ENCODE measurements at regions not wholly inside any gene's neighbourhood (a gene's known extent, or its start where the extent isn't known, plus 50 kb on each side); places are given as distances from the start of the nearest gene placed in this dataset.

DNA sequence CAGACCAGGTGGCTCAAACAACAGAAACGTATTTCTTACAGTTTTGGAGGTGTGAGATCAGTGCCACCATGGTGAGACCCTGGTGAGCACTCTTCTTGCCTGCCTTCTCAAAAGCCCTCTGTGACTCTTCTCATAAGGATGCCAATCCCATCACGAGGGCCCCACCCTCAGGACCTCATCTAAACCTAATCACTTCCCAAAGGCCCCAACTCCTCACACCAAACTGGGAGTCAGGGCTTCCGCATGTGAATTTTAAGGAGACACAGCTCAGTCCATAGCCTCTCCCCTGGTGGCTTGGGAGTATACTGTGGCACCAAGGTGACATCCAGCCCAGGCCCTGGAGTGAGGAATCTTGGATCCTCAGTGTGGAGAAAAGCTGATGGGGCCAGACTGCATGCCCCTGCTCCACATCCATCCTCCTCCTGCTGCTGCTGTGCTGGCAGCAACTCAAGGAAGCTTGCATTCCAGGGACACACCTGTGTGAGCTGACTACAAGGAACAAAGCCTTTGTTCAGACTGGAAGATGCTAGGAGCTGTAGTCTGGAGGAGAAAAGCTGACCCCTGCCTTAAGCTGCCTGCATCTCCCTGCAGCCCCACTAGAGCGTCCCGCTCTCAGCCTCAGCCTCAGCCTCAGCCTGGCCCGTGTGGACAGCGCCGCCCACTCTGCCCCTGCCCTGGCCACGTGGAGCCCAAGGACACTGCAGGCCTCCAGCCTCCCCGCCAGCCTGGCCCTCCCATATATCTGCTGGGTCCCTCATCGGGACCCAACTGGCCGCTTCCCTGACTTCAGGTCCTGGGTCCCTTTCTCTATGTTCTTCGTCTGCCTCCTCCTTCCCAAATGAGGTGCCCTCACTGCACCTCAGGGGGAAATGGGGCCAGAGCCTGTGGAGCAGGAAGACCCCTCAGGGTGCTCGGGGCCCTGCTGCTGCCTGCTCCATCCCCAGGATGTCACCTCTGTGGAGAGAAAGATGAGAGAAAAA lies 87.8 kb upstream of the RAB6C start:
- no peaks in the 10 kb centered on the region for H3K36me3 ChIP-seq (ENCODE audit: insufficient read depth, low read length)
- H3K27me3 ChIP-seq (ENCODE audit: insufficient read depth, low read length), result no peaks in the 10 kb centered on the region
- no peak overlapping the region for H2AFZ ChIP-seq (ENCODE audit: low read length)
- H4K20me1 ChIP-seq (ENCODE audit: insufficient read depth, low read length), result no peaks in the 10 kb centered on the region
- H3K4me3 ChIP-seq (ENCODE audit: insufficient read depth, low read length), result no peak overlapping the region
- no peak overlapping the region for H3K4me2 ChIP-seq (ENCODE audit: insufficient read depth, low read length)
- H3K79me2 ChIP-seq (ENCODE audit: insufficient read depth, low read length), result no peaks in the 10 kb centered on the region
- TF ChIP-seq, protein P1, sequence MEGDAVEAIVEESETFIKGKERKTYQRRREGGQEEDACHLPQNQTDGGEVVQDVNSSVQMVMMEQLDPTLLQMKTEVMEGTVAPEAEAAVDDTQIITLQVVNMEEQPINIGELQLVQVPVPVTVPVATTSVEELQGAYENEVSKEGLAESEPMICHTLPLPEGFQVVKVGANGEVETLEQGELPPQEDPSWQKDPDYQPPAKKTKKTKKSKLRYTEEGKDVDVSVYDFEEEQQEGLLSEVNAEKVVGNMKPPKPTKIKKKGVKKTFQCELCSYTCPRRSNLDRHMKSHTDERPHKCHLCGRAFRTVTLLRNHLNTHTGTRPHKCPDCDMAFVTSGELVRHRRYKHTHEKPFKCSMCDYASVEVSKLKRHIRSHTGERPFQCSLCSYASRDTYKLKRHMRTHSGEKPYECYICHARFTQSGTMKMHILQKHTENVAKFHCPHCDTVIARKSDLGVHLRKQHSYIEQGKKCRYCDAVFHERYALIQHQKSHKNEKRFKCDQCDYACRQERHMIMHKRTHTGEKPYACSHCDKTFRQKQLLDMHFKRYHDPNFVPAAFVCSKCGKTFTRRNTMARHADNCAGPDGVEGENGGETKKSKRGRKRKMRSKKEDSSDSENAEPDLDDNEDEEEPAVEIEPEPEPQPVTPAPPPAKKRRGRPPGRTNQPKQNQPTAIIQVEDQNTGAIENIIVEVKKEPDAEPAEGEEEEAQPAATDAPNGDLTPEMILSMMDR (IDR thresholded peaks at IDR 0.05; ENCODE audit: extremely low read depth, low read depth, low read length), result no peak
- H3K27ac ChIP-seq (ENCODE audit: low read depth, low read length), result no peak overlapping the region
- no peak for DNase-seq (ENCODE audit: insufficient read length, low spot score, missing footprints)
- H3K9me3 ChIP-seq (ENCODE audit: low read depth, low read length), result no peaks in the 10 kb centered on the region
- no peaks in the 10 kb centered on the region for H3K4me1 ChIP-seq (ENCODE audit: insufficient read depth, low read length)

DNA sequence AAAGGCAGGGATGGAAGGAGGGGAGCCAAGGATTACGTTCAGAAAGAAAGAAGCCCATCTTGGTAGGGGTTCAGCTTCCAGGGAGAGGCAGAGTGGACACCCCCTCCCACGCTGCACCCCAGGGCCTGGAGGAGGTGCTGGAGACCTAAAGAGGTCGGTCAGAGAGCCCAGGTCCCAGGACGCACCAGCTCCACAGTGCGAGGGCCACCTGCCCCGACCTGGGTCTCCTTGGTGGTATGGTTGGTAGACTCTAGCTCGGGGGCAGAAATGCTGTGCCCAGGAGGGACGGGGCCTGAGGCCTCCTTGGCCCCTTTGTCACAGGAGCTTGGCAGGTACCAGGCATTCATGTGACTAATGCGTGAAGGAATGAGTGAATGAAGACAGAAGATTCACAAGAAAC lies 87.1 kb upstream of the RAB6C start:
- DNase-seq (ENCODE audit: insufficient read length, low spot score, missing footprints), result no peak
- no peaks in the 10 kb centered on the region for H4K20me1 ChIP-seq (ENCODE audit: insufficient read depth, low read length)
- TF ChIP-seq, protein P1 (IDR thresholded peaks at IDR 0.05; ENCODE audit: extremely low read depth, low read depth, low read length), result no peak

DNA sequence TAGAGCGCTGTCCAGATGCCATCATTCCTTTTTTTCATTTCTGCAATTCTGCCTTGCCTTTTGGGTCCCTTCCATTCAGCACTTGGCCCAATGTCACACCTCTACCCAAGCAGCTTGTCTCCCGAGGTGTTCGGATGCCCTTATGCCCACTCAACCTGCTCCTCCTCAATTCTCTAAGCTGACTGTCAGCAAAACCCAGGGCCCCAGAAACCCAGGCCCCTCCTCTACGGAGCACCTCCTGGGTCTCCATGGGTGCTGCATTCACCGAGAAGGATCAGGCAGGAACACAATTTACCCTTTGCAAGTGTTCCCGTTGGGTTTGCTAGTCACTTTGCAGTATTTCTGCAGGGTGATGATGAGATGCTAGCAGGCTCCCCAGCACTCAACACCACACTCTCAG lies 86.7 kb upstream of the RAB6C start:
- no peak for DNase-seq (ENCODE audit: insufficient read length, low spot score, missing footprints)
- Histone ChIP-seq H3K4me2 (ENCODE audit: insufficient read depth, low read length) (no peak overlapping the region), H3K9me3 (ENCODE audit: low read depth, low read length) (no peaks in the 10 kb centered on the region), H4K20me1 (ENCODE audit: insufficient read depth, low read length) (no peaks in the 10 kb centered on the region), H3K4me1 (ENCODE audit: insufficient read depth, low read length) (no peaks in the 10 kb centered on the region), H3K36me3 (ENCODE audit: insufficient read depth, low read length) (no peaks in the 10 kb centered on the region), H2AFZ (ENCODE audit: low read length) (no peak overlapping the region), H3K79me2 (ENCODE audit: insufficient read depth, low read length) (no peaks in the 10 kb centered on the region), H3K4me3 (ENCODE audit: insufficient read depth, low read length) (no peak overlapping the region), H3K27me3 (ENCODE audit: insufficient read depth, low read length) (no peaks in the 10 kb centered on the region), H3K27ac (ENCODE audit: low read depth, low read length) (no peak overlapping the region)
- TF ChIP-seq, protein P1 (IDR thresholded peaks at IDR 0.05; ENCODE audit: extremely low read depth, low read depth, low read length), result no peak

More for the DNA sequence above, 87.1 kb upstream of the RAB6C start:
- Histone ChIP-seq H3K36me3 (ENCODE audit: insufficient read depth, low read length) (no peaks in the 10 kb centered on the region), H3K4me3 (ENCODE audit: insufficient read depth, low read length) (no peak overlapping the region), H3K27me3 (ENCODE audit: insufficient read depth, low read length) (no peaks in the 10 kb centered on the region), H3K4me1 (ENCODE audit: insufficient read depth, low read length) (no peaks in the 10 kb centered on the region), H3K9me3 (ENCODE audit: low read depth, low read length) (no peaks in the 10 kb centered on the region), H3K79me2 (ENCODE audit: insufficient read depth, low read length) (no peaks in the 10 kb centered on the region), H2AFZ (ENCODE audit: low read length) (no peak overlapping the region), H3K4me2 (ENCODE audit: insufficient read depth, low read length) (no peak overlapping the region), H3K27ac (ENCODE audit: low read depth, low read length) (no peak overlapping the region)

DNA sequence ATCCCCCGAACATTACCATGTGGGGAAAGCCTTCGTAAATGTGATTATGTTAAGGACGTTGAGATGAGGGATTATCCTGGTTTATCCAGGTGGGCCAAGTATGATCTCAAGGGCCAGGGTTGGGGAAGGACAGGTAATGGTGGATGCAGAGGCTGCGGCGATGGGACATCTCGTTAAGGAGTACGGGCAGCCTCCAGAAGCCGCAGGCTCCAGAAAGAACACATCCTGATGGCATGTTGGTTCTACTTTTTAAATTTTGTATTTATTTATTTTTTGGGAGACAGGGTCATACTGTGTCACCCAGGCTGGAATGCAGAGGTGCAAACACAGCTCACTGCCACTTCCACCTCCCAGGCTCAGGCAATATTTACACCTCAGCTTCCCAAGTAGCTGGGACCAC lies 86.2 kb upstream of the RAB6C start:
- Histone ChIP-seq H2AFZ (ENCODE audit: low read length) (no peak overlapping the region), H3K4me2 (ENCODE audit: insufficient read depth, low read length) (no peak overlapping the region), H3K4me3 (ENCODE audit: insufficient read depth, low read length) (no peak overlapping the region)

More for the DNA sequence above, 86.2 kb upstream of the RAB6C start:
- TF ChIP-seq, protein P1 (IDR thresholded peaks at IDR 0.05; ENCODE audit: extremely low read depth, low read depth, low read length), result no peak
- Histone ChIP-seq H4K20me1 (ENCODE audit: insufficient read depth, low read length) (no peaks in the 10 kb centered on the region), H3K36me3 (ENCODE audit: insufficient read depth, low read length) (no peaks in the 10 kb centered on the region), H3K27me3 (ENCODE audit: insufficient read depth, low read length) (no peaks in the 10 kb centered on the region), H3K9me3 (ENCODE audit: low read depth, low read length) (no peaks in the 10 kb centered on the region), H3K27ac (ENCODE audit: low read depth, low read length) (no peak overlapping the region), H3K79me2 (ENCODE audit: insufficient read depth, low read length) (no peaks in the 10 kb centered on the region), H3K4me1 (ENCODE audit: insufficient read depth, low read length) (no peaks in the 10 kb centered on the region)
- DNase-seq (ENCODE audit: insufficient read length, low spot score, missing footprints), result no peak
